CD4-positive, alpha-beta T cell (primary cell): ENCODE measurements at regions not wholly inside any gene's neighbourhood (a gene's known extent, or its start where the extent isn't known, plus 50 kb on each side); places are given as distances from the start of the nearest gene placed in this dataset.

Source experiments
- ATAC-seq: fragments of 200-7000 bp; cut with Tn5 transposase; one replicate; pipeline ENCODE4 v1.10.0; 2022; ENCODE audit warnings: mild to moderate bottlenecking; ENCODE audit not compliant: poor library complexity
- CTCF ChIA-PET: fragments of 350-600 bp; sonication (Branson Sonifier 250); formaldehyde crosslinking; loops from one replicate; lab custom pipeline; 2021; ENCODE audit warnings: antibody characterized with exemption, inconsistent platforms; lab: Charles Lee
- POLR2A ChIA-PET: fragments of 350-600 bp; sonication (Branson Sonifier 250); formaldehyde crosslinking; loops from one replicate; lab custom pipeline; 2021; ENCODE audit warnings: antibody characterized with exemption, inconsistent platforms; lab: Charles Lee
- DNase-seq, 14 experiments: peaks; one replicate each; pipeline ENCODE4 v3.0.0-alpha.2; 2013 to 2020; ENCODE audit warnings: mixed read lengths in 2 of 14
- H3K27ac ChIP-seq, 2 donors: one replicate each; pipeline versions ENCODE4 v1.5.1 to v1.7.0; 2013; ENCODE audit warnings: low read length in 2 of 2, low read depth in 1 of 2, mild to moderate bottlenecking in 1 of 2
- H3K27me3 ChIP-seq, 2 experiments: 1 replicate in 1 of 2; 2 replicates in 1 of 2; pipeline versions ENCODE4 v1.6.1 to v1.7.0; 2013; ENCODE audit warnings: low read length in 2 of 2, control low read depth in 1 of 2, mild to moderate bottlenecking in 1 of 2, moderate library complexity in 1 of 2; ENCODE audit not compliant: insufficient read depth in 2 of 2, control insufficient read depth in 1 of 2
- H3K36me3 ChIP-seq: one replicate; pipeline ENCODE4 v1.6.1; 2013; ENCODE audit warnings: low read length, control low read depth; ENCODE audit not compliant: insufficient read depth
- H3K4me1 ChIP-seq: one replicate; pipeline ENCODE4 v1.6.1; 2013; ENCODE audit warnings: low read length, control low read depth; ENCODE audit not compliant: insufficient read depth
- H3K4me3 ChIP-seq: one replicate; pipeline ENCODE4 v1.5.1; 2013; ENCODE audit warnings: mild to moderate bottlenecking, low read length, moderate library complexity
- H3K9me3 ChIP-seq, 2 experiments: 1 replicate in 1 of 2; 2 replicates in 1 of 2; pipeline versions ENCODE4 v1.6.1 to v1.7.0; 2013; ENCODE audit warnings: low read length in 2 of 2, mild to moderate bottlenecking in 2 of 2, control low read depth in 1 of 2, moderate library complexity in 1 of 2; ENCODE audit not compliant: control insufficient read depth in 1 of 2, insufficient read depth in 1 of 2
- H3K27ac Mint-ChIP-seq: one replicate; pipeline ENCODE4 v1.8.0; 2020; ENCODE audit warnings: mixed read lengths
- H3K27me3 Mint-ChIP-seq: one replicate; pipeline ENCODE4 v1.8.0; 2021; ENCODE audit warnings: mixed read lengths
- H3K36me3 Mint-ChIP-seq: one replicate; pipeline ENCODE4 v1.8.0; 2021; ENCODE audit warnings: low read depth, mixed read lengths
- H3K4me1 Mint-ChIP-seq: one replicate; pipeline ENCODE4 v1.8.0; 2021; ENCODE audit warnings: low read depth, mixed read lengths
- H3K4me3 Mint-ChIP-seq: one replicate; pipeline ENCODE4 v1.8.0; 2020; ENCODE audit warnings: mild to moderate bottlenecking, mixed read lengths
- H3K9me3 Mint-ChIP-seq: one replicate; pipeline ENCODE4 v1.8.0; 2020; ENCODE audit warnings: mixed read lengths
- CTCF ChIP-seq: fragments of 200-600 bp; IDR thresholded peaks from one replicate; pipeline ENCODE4 v1.8.0; 2022; ENCODE audit warnings: antibody characterized with exemption, mild to moderate bottlenecking
- intact Hi-C, 2 experiments: fragments of 100-400 bp; cut with DNase I in 1 of 2; cut with micrococcal nuclease in 1 of 2; formaldehyde crosslinking; loops; one replicate each; pipeline versions ENCODE4 v1.15.1 to v1.9.0; 2023 to 2025; cut with DNase I, micrococcal nuclease

DNA sequence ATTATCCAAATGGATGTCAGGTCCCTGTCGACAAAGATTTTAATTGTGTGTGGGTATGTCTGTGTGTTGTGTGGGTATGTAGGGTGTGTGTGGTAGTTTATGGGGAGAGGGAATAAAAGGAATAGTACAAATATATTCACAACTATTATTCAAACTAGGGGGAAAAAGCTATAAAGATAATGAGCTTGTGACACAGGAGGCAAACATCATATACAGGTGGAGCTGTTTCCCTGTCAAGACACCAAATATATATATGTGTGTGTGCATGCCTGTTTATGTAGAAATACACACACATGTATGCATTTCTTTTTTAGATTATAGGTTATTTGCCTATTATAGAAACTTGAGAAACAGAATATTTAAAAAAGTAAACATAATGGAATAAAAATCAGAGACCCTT lies 108.7 kb downstream of the CD47 start:
- Mint-ChIP-seq H3K4me1 (peaks cover 68% of the 10 kb centered on the region), H3K9me3 (no peaks in the 10 kb centered on the region), H3K4me3 (no peak overlapping the region), H3K36me3 (no peaks in the 10 kb centered on the region), H3K27me3 (no peaks in the 10 kb centered on the region), H3K27ac (no peak overlapping the region)
- Histone ChIP-seq H3K4me1 (peaks cover 39% of the 10 kb centered on the region), H3K4me3 (no peak overlapping the region), H3K36me3 (no peaks in the 10 kb centered on the region), H3K27ac (no peak overlapping the region), H3K9me3 (no peaks in the 10 kb centered on the region), H3K27me3 (no peaks in the 10 kb centered on the region)
- no peak for ATAC-seq
- intact Hi-C loops = no loop called here
- POLR2A ChIA-PET = no interaction called here
- no peak for DNase-seq
- no peak for TF ChIP-seq CTCF
- CTCF ChIA-PET = no interaction called here

- H3K27me3 ChIP-seq = no peaks in the 10 kb centered on the region
- TF ChIP-seq CTCF = no peak
- peaks cover 44% of the 10 kb centered on the region for H3K4me1 ChIP-seq
- Mint-ChIP-seq H3K27me3 (no peaks in the 10 kb centered on the region), H3K27ac (no peak overlapping the region), H3K9me3 (no peaks in the 10 kb centered on the region), H3K36me3 (no peaks in the 10 kb centered on the region), H3K4me3 (no peak overlapping the region), H3K4me1 (peaks cover 68% of the 10 kb centered on the region)
- DNase-seq = no peak
- H3K9me3 ChIP-seq = no peaks in the 10 kb centered on the region
- ATAC-seq = no peak
- intact Hi-C loops = no loop called here
- ChIA-PET CTCF (no interaction called here), POLR2A (no interaction called here)
- no peak overlapping the region for H3K4me3 ChIP-seq
- H3K36me3 ChIP-seq = no peaks in the 10 kb centered on the region
- no peak overlapping the region for H3K27ac ChIP-seq
Observed at GRCh38 chr3:107981471-107982111, 109.2 kb downstream of the CD47 start.

DNA sequence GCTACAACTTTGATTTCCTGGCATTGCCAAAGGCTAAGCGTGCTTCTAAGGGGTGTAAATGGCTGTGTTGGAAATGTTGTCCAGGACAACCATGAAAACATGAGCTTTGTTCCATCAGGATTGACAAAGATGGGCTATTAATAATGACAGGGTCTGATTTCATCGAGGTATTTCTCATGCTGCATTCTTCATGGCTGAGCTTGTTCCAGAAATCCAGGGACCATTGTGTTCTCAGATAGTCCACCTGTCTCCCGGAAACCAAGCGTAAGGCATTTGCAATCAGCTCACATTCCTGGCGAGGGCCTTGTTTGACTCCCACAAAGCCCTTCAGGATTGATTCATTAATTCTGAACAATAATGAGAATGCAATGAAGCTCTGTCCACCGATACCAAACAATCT lies 111.3 kb downstream of the CD47 start:
- no peak overlapping the region for H3K27ac Mint-ChIP-seq
- POLR2A ChIA-PET = interaction anchor here (1.5 kb wide), 1 partner anchor 52 kb away, joined by 6 read pairs; no protein-coding TSS in a partner anchor

More for the DNA sequence above, 111.3 kb downstream of the CD47 start:
- ATAC-seq = no peak
- Histone ChIP-seq H3K36me3 (no peaks in the 10 kb centered on the region), H3K27ac (no peak overlapping the region), H3K27me3 (no peaks in the 10 kb centered on the region), H3K9me3 (no peaks in the 10 kb centered on the region), H3K4me1 (peaks cover 57% of the 10 kb centered on the region), H3K4me3 (no peak overlapping the region)
- no peak for DNase-seq
- intact Hi-C loops = no loop called here
- Mint-ChIP-seq H3K4me3 (peak overlapping the region; percentile 59), H3K4me1 (peaks cover 74% of the 10 kb centered on the region), H3K27me3 (no peaks in the 10 kb centered on the region), H3K36me3 (no peaks in the 10 kb centered on the region), H3K9me3 (no peaks in the 10 kb centered on the region)
- no peak for TF ChIP-seq CTCF
- CTCF ChIA-PET = no interaction called here
